HL-60 (cell line): ENCODE measurements at regions not wholly inside any gene's neighbourhood (a gene's known extent, or its start where the extent isn't known, plus 50 kb on each side); places are given as distances from the start of the nearest gene placed in this dataset.

Experiments
- DNase-seq, 2 experiments: peaks; one replicate each; pipeline ENCODE4 v3.0.0-alpha.2; 2010 to 2020; ENCODE audit warnings: low read depth in 1 of 2, low spot score in 1 of 2
- H3K27ac ChIP-seq: fragments of 250-450 bp; sonication (Bioruptor Pico); replicated peaks from 2 replicates; pipeline ENCODE4 v1.5.1; 2020; ENCODE audit warnings: mild to moderate bottlenecking, moderate library complexity
- H3K27me3 ChIP-seq: fragments of 250-450 bp; sonication (Bioruptor Pico); 2 replicates; pipeline ENCODE4 v1.5.1; 2021; ENCODE audit warnings: mild to moderate bottlenecking, moderate library complexity; ENCODE audit not compliant: insufficient read depth, poor library complexity, severe bottlenecking
- H3K4me3 ChIP-seq: replicated peaks from 2 replicates; pipeline ENCODE4 v1.5.1; 2011; ENCODE audit warnings: mild to moderate bottlenecking, control low read depth, low read length; ENCODE audit not compliant: insufficient read depth
- CTCF ChIP-seq: IDR thresholded peaks from one replicate; pipeline ENCODE4 v1.5.1; 2011; ENCODE audit warnings: low read length, control low read depth, inconsistent platforms; ENCODE audit not compliant: insufficient read depth
- GABPA ChIP-seq: IDR thresholded peaks from 2 replicates; pipeline ENCODE4 v1.6.1; 2012; ENCODE audit warnings: low read depth
- POLR2AphosphoS5 ChIP-seq: IDR thresholded peaks from 2 replicates; pipeline ENCODE4 v1.6.1; 2012; ENCODE audit warnings: low read depth
- REST ChIP-seq: IDR thresholded peaks from 2 replicates; pipeline ENCODE4 v1.6.1; 2012; ENCODE audit warnings: low read depth; ENCODE audit not compliant: insufficient replicate concordance
- SPI1 ChIP-seq: IDR thresholded peaks from 2 replicates; pipeline ENCODE4 v1.6.1; 2012; ENCODE audit warnings: low read depth, mild to moderate bottlenecking, borderline replicate concordance

GRCh38 chr18:67705748-67706147 is 189.2 kb upstream of the DSEL start:
- TF ChIP-seq CTCF (no peak), REST (no peak)
- H3K27me3 ChIP-seq, result no peaks in the 10 kb centered on the region
- no peak for DNase-seq
- H3K27ac ChIP-seq, result no peak overlapping the region
- H3K4me3 ChIP-seq, result no peak overlapping the region

- TF ChIP-seq CTCF (no peak), GABPA (no peak), SPI1 (no peak), POLR2AphosphoS5 (no peak), REST (no peak)
- no peak for DNase-seq
- Histone ChIP-seq H3K4me3 (no peak overlapping the region), H3K27me3 (no peaks in the 10 kb centered on the region), H3K27ac (no peak overlapping the region)
Observed at GRCh38 chr18:67695684-67696083, 179.2 kb upstream of the DSEL start.

- TF ChIP-seq CTCF, result no peak
- TF ChIP-seq REST, result no peak
- TF ChIP-seq GABPA, result no peak
- TF ChIP-seq POLR2AphosphoS5, result no peak
- TF ChIP-seq SPI1, result no peak
- H3K4me3 ChIP-seq, result no peak overlapping the region
- DNase-seq, result no peak
Observed at GRCh38 chr18:67694787-67695186, 178.3 kb upstream of the DSEL start.

More at GRCh38 chr18:67694787-67695186, 178.3 kb upstream of the DSEL start:
- no peak overlapping the region for H3K27ac ChIP-seq
- no peaks in the 10 kb centered on the region for H3K27me3 ChIP-seq
